ENCODE measurements at regions not wholly inside any gene's neighbourhood (a gene's known extent, or its start where the extent isn't known, plus 50 kb on each side); places are given as distances from the start of the nearest gene placed in this dataset.
A peak's percentile ranks its signal among the peaks of the same experiment; 100 is the strongest.

- no TSS peak for BruUV-seq (replicated peaks)
- no peaks in the 10 kb centered on the region for H3K36me3 ChIP-seq (ENCODE audit: control insufficient read depth in 2 of 2, insufficient read depth in 2 of 2, low read length in 1 of 2)
- intact Hi-C loops (cut with micrococcal nuclease; ENCODE audit: unreplicated experiment) (no loop called here), in situ Hi-C loops (cut with MboI) (no loop called here)
- ATAC-seq, result no peak
- POLR2A ChIA-PET, result interaction anchor here (0.6 to 0.7 kb wide), 3 partner anchors 8 to 147 kb away, joined by 3 to 4 read pairs (median 4); no protein-coding TSS in a partner anchor
- no peak overlapping the region for H3K4me2 ChIP-seq (ENCODE audit: control insufficient read depth, insufficient read depth)
- FAIRE-seq, result no peak
- H3K9me3 ChIP-seq (replicated peaks; ENCODE audit: control insufficient read depth, insufficient read depth, low read length), result no peaks in the 10 kb centered on the region
- no peak overlapping the region for H2AFZ ChIP-seq (ENCODE audit: control insufficient read depth, low read depth, low read length)
- no peak for TF ChIP-seq TARDBP (IDR thresholded peaks at IDR 0.05; ENCODE audit: borderline replicate concordance)
- TF ChIP-seq SIN3A (IDR thresholded peaks at IDR 0.05; ENCODE audit: low read depth, low read length), result no peak
- no peak for TF ChIP-seq CHD4 (IDR thresholded peaks at IDR 0.05)
- TF ChIP-seq TCF3 (IDR thresholded peaks at IDR 0.05; ENCODE audit: borderline replicate concordance, insufficient read depth, low read depth, low read length), result no peak
- no peak overlapping the region for H3K4me3 ChIP-seq
- no peaks in the 10 kb centered on the region for H3K79me2 ChIP-seq (ENCODE audit: control insufficient read depth, insufficient read depth, low read length)
- H3K27me3 ChIP-seq (replicated peaks in 1 of 2; ENCODE audit: control insufficient read depth in 2 of 2, insufficient read depth in 2 of 2, low read length in 1 of 2), result no peaks in the 10 kb centered on the region
- SMC1A ChIA-PET (ENCODE audit: uncharacterized antibody, unreplicated experiment), result interaction anchor here (0.9 kb wide), 1 partner anchor 92 kb away, joined by 3 read pairs; no protein-coding TSS in a partner anchor
- no peak overlapping the region for H3K9ac ChIP-seq (ENCODE audit: control insufficient read depth, insufficient read depth, low read length)
- H3K4me1 ChIP-seq (ENCODE audit: control insufficient read depth, insufficient read depth, low read length), result no peaks in the 10 kb centered on the region
- 44% methylated on average over 1 of the region's 1 CpG for WGBS (ENCODE audit: insufficient coverage, insufficient replicate concordance, low lambda C conversion rate, missing lambda C conversion rate)
- no peak overlapping the region for H3K27ac ChIP-seq (ENCODE audit: control insufficient read depth, insufficient read depth)
- CTCF ChIA-PET, result interaction anchor here (2.7 kb wide), 1 partner anchor 9 kb away, joined by 12 read pairs; no protein-coding TSS in a partner anchor
- RAD21 ChIA-PET (ENCODE audit: unreplicated experiment), result no interaction called here
- DNase-seq (ENCODE audit: low read depth, low spot score), result no peak
- H4K20me1 ChIP-seq (ENCODE audit: control insufficient read depth, insufficient read depth), result no peaks in the 10 kb centered on the region
These were observed 53.0 kb upstream of the ACYP2 start for GRCh38 chr2:54062401-54062800.

GRCh38 chr2:54061272-54061671 lies 54.1 kb upstream of the ACYP2 start:
- H3K4me2 ChIP-seq (ENCODE audit: control insufficient read depth, insufficient read depth), result no peak overlapping the region
- BruUV-seq (replicated peaks), result no TSS peak
- intact Hi-C loops (cut with micrococcal nuclease; ENCODE audit: unreplicated experiment) (no loop called here), in situ Hi-C loops (cut with MboI) (no loop called here)
- H3K9ac ChIP-seq (ENCODE audit: control insufficient read depth, insufficient read depth, low read length), result no peak overlapping the region
- H3K4me1 ChIP-seq (ENCODE audit: control insufficient read depth, insufficient read depth, low read length), result no peaks in the 10 kb centered on the region
- RAD21 ChIA-PET (ENCODE audit: unreplicated experiment), result no interaction called here
- no peaks in the 10 kb centered on the region for H3K9me3 ChIP-seq (replicated peaks; ENCODE audit: control insufficient read depth, insufficient read depth, low read length)
- no peak overlapping the region for H2AFZ ChIP-seq (ENCODE audit: control insufficient read depth, low read depth, low read length)
- POLR2A ChIA-PET, result no interaction called here
- H3K79me2 ChIP-seq (ENCODE audit: control insufficient read depth, insufficient read depth, low read length), result no peaks in the 10 kb centered on the region
- no peak overlapping the region for H3K27ac ChIP-seq (ENCODE audit: control insufficient read depth, insufficient read depth)
- 0% methylated on average over 1 of the region's 1 CpG for WGBS (ENCODE audit: insufficient coverage, insufficient replicate concordance, low lambda C conversion rate, missing lambda C conversion rate)
- DNase-seq (ENCODE audit: low read depth, low spot score) (no peak), ATAC-seq (peak; percentile 31; the same call in 1 of the 3 replicates), FAIRE-seq (no peak)
- H4K20me1 ChIP-seq (ENCODE audit: control insufficient read depth, insufficient read depth), result no peaks in the 10 kb centered on the region
- H3K4me3 ChIP-seq, result no peak overlapping the region
- no peaks in the 10 kb centered on the region for H3K36me3 ChIP-seq (ENCODE audit: control insufficient read depth in 2 of 2, insufficient read depth in 2 of 2, low read length in 1 of 2)
- SMC1A ChIA-PET (ENCODE audit: uncharacterized antibody, unreplicated experiment), result interaction anchor here (0.7 kb wide), 1 partner anchor 68 kb away, joined by 3 read pairs; no protein-coding TSS in a partner anchor
- TF ChIP-seq KDM1A (IDR thresholded peaks at IDR 0.05; ENCODE audit: borderline replicate concordance) (no peak), SP1 (IDR thresholded peaks at IDR 0.05; ENCODE audit: low read depth, low read length) (no peak), SMARCA5 (IDR thresholded peaks at IDR 0.05) (no peak), E2F4 (IDR thresholded peaks at IDR 0.05; ENCODE audit: low read depth, low read length) (no peak), RAD51 (IDR thresholded peaks at IDR 0.05) (no peak)
- no peaks in the 10 kb centered on the region for H3K27me3 ChIP-seq (replicated peaks in 1 of 2; ENCODE audit: control insufficient read depth in 2 of 2, insufficient read depth in 2 of 2, low read length in 1 of 2)
- CTCF ChIA-PET, result interaction anchor here (1.0 kb wide), 1 partner anchor 9 kb away, joined by 3 read pairs; no protein-coding TSS in a partner anchor
